B cell (primary cell): ENCODE measurements at regions not wholly inside any gene's neighbourhood (a gene's known extent, or its start where the extent isn't known, plus 50 kb on each side); places are given as distances from the start of the nearest gene placed in this dataset.

Experiments
- ATAC-seq: fragments of 200-7000 bp; cut with Tn5 transposase; one replicate; pipeline ENCODE4 v1.10.0; 2021; ENCODE audit warnings: low read depth, mild to moderate bottlenecking, moderate number of reproducible peaks, moderate library complexity
- CTCF ChIA-PET: fragments of 350-600 bp; sonication (Branson Sonifier 250); formaldehyde crosslinking; loops from one replicate; lab custom pipeline; 2021; ENCODE audit warnings: antibody characterized with exemption, inconsistent platforms; lab: Charles Lee
- POLR2A ChIA-PET: fragments of 350-600 bp; sonication (Branson Sonifier 250); formaldehyde crosslinking; loops from one replicate; lab custom pipeline; 2021; ENCODE audit warnings: antibody characterized with exemption; lab: Charles Lee
- DNase-seq: peaks from one replicate; pipeline ENCODE4 v3.0.0; 2013
- H2AFZ ChIP-seq: 2 replicates; pipeline ENCODE4 v1.6.1; 2012; ENCODE audit warnings: mild to moderate bottlenecking, low read depth, low read length; ENCODE audit not compliant: insufficient read depth, poor library complexity, severe bottlenecking
- H3K27ac ChIP-seq, 2 donors: 1 replicate in 1 of 2; 2 replicates in 1 of 2; pipeline ENCODE4 v1.5.1; 2012 to 2013; ENCODE audit warnings: low read length in 2 of 2, mild to moderate bottlenecking in 2 of 2, moderate library complexity in 1 of 2
- H3K27me3 ChIP-seq, 4 experiments: fragments of 200-600 bp in 1 of 4; sonication (generic) in 1 of 4; replicated peaks in 1 of 4; 1 replicate in 2 of 4; 2 replicates in 2 of 4; pipeline versions ENCODE4 v1.6.1 to v1.7.0; 2013 to 2016; ENCODE audit warnings: low read length in 3 of 4, mild to moderate bottlenecking in 2 of 4, mixed read lengths in 1 of 4, moderate library complexity in 1 of 4; ENCODE audit not compliant: insufficient read depth in 4 of 4, control insufficient read depth in 3 of 4; ENCODE audit errors: control extremely low read depth in 1 of 4
- H3K36me3 ChIP-seq, 2 experiments: replicated peaks in 1 of 2; 1 replicate in 1 of 2; 2 replicates in 1 of 2; pipeline versions ENCODE4 v1.6.1 to v1.7.1; 2013; ENCODE audit warnings: low read length in 1 of 2; ENCODE audit not compliant: insufficient read depth in 2 of 2, control insufficient read depth in 1 of 2; ENCODE audit errors: control extremely low read depth in 1 of 2, extremely low read depth in 1 of 2
- H3K4me1 ChIP-seq, 2 donors: fragments of 200-600 bp in 1 of 2; sonication (generic) in 1 of 2; 1 replicate in 1 of 2; 2 replicates in 1 of 2; pipeline versions ENCODE4 v1.5.1 to v1.6.1; 2013 to 2017; ENCODE audit warnings: low read length in 2 of 2; ENCODE audit not compliant: control insufficient read depth in 2 of 2, insufficient read depth in 2 of 2
- H3K4me2 ChIP-seq: replicated peaks from 2 replicates; pipeline ENCODE3; 2012; ENCODE audit warnings: mild to moderate bottlenecking, low read depth, low read length; ENCODE audit not compliant: poor library complexity, severe bottlenecking
- H3K4me3 ChIP-seq, 5 experiments: fragments of 200-600 bp in 1 of 5; sonication (generic) in 1 of 5; 1 replicate in 3 of 5; 2 replicates in 2 of 5; pipeline versions ENCODE4 v1.5.1 to v1.7.0; 2011 to 2016; ENCODE audit warnings: low read length in 4 of 5, mild to moderate bottlenecking in 4 of 5, low read depth in 2 of 5, control low read depth in 1 of 5, moderate library complexity in 1 of 5; ENCODE audit not compliant: insufficient read depth in 1 of 5; ENCODE audit errors: control extremely low read depth in 1 of 5, extremely low read depth in 1 of 5
- H3K79me2 ChIP-seq: fragments of 200-600 bp; sonication (generic); one replicate; pipeline ENCODE4 v1.6.0; 2016; ENCODE audit warnings: low read length; ENCODE audit not compliant: control insufficient read depth, insufficient read depth
- H3K9ac ChIP-seq: fragments of 200-600 bp; sonication (generic); 2 replicates; pipeline ENCODE4 v1.6.1; 2017; ENCODE audit warnings: mild to moderate bottlenecking, low read length, moderate library complexity
- H3K9me3 ChIP-seq, 3 donors: one replicate each; pipeline versions ENCODE4 v1.6.1 to v1.7.1; 2013; ENCODE audit warnings: low read length in 2 of 3; ENCODE audit not compliant: control insufficient read depth in 2 of 3, insufficient read depth in 1 of 3; ENCODE audit errors: control extremely low read depth in 1 of 3
- H4K20me1 ChIP-seq: 2 replicates; pipeline ENCODE4 v1.6.0; 2012; ENCODE audit warnings: mild to moderate bottlenecking, low read length; ENCODE audit not compliant: insufficient read depth, control insufficient read depth, poor library complexity, severe bottlenecking
- H3K27ac Mint-ChIP-seq: one replicate; pipeline ENCODE4 v1.8.0; 2021; ENCODE audit warnings: mixed read lengths
- H3K27me3 Mint-ChIP-seq: one replicate; pipeline ENCODE4 v1.8.0; 2021; ENCODE audit warnings: mixed read lengths
- H3K4me1 Mint-ChIP-seq: one replicate; pipeline ENCODE4 v1.8.0; 2021; ENCODE audit warnings: mixed read lengths
- H3K4me3 Mint-ChIP-seq: one replicate; pipeline ENCODE4 v1.8.0; 2021; ENCODE audit warnings: mixed read lengths
- H3K9me3 Mint-ChIP-seq: one replicate; pipeline ENCODE4 v1.8.0; 2022; ENCODE audit warnings: mixed read lengths; ENCODE audit not compliant: insufficient read depth
- CTCF ChIP-seq: fragments of 200-600 bp; IDR thresholded peaks from one replicate; pipeline ENCODE4 v1.8.0; 2022; ENCODE audit warnings: antibody characterized with exemption, mild to moderate bottlenecking
- EZH2 ChIP-seq: IDR thresholded peaks from 2 replicates; pipeline ENCODE4 v1.6.1; 2012; ENCODE audit warnings: borderline replicate concordance, low read depth, mild to moderate bottlenecking, moderate library complexity, low read length; ENCODE audit not compliant: insufficient read depth, poor library complexity, severe bottlenecking
- WGBS: methylation state at CpG from one replicate; pipeline ENCODE4 v1.1.5; 2013; ENCODE audit warnings: missing lambda C conversion rate; ENCODE audit not compliant: insufficient coverage; 5-methylcytosine and 5-hydroxymethylcytosine counted together
- intact Hi-C: fragments of 100-400 bp; cut with micrococcal nuclease; formaldehyde crosslinking; loops from one replicate; pipeline ENCODE4 v1.10.0; 2022

- Histone ChIP-seq H3K4me3 (no peak overlapping the region), H3K27me3 (no peaks in the 10 kb centered on the region), H3K9ac (no peak overlapping the region), H4K20me1 (no peaks in the 10 kb centered on the region), H2AFZ (no peak overlapping the region), H3K4me1 (no peaks in the 10 kb centered on the region), H3K4me2 (no peak overlapping the region), H3K36me3 (no peaks in the 10 kb centered on the region), H3K79me2 (no peaks in the 10 kb centered on the region), H3K9me3 (no peaks in the 10 kb centered on the region), H3K27ac (no peak overlapping the region)
- no peak for TF ChIP-seq CTCF
- no peak for TF ChIP-seq EZH2
- H3K27me3 Mint-ChIP-seq, result no peaks in the 10 kb centered on the region
- ATAC-seq (no peak), DNase-seq (no peak)
- CTCF ChIA-PET, result no interaction called here
- intact Hi-C loops, result no loop called here
- no peaks in the 10 kb centered on the region for H3K4me1 Mint-ChIP-seq
- no peak overlapping the region for H3K27ac Mint-ChIP-seq
- POLR2A ChIA-PET, result no interaction called here
- no peak overlapping the region for H3K4me3 Mint-ChIP-seq
- no peaks in the 10 kb centered on the region for H3K9me3 Mint-ChIP-seq
- 94% methylated on average over 2 of the region's 5 CpGs for WGBS
Measured at GRCh38 chr2:220588148-220588547, 960.7 kb downstream of the SLC4A3 start.

GRCh38 chr2:220590476-220590875 lies 963.0 kb downstream of the SLC4A3 start:
- no peak overlapping the region for H3K27ac Mint-ChIP-seq
- Histone ChIP-seq H3K9me3 (no peaks in the 10 kb centered on the region), H3K27ac (no peak overlapping the region), H3K4me3 (no peak overlapping the region), H3K79me2 (no peaks in the 10 kb centered on the region), H3K36me3 (no peaks in the 10 kb centered on the region), H3K9ac (no peak overlapping the region), H4K20me1 (no peaks in the 10 kb centered on the region), H3K27me3 (no peaks in the 10 kb centered on the region), H2AFZ (no peak overlapping the region), H3K4me2 (no peak overlapping the region), H3K4me1 (no peaks in the 10 kb centered on the region)
- no CpG with 5 or more reads among the region's 1 CpG for WGBS
- ChIA-PET CTCF (no interaction called here), POLR2A (no interaction called here)
- no peaks in the 10 kb centered on the region for H3K9me3 Mint-ChIP-seq
- intact Hi-C loops, result no loop called here
- no peak overlapping the region for H3K4me3 Mint-ChIP-seq
- DNase-seq, result no peak
- H3K4me1 Mint-ChIP-seq, result no peaks in the 10 kb centered on the region
- H3K27me3 Mint-ChIP-seq, result no peaks in the 10 kb centered on the region
- no peak for ATAC-seq
- no peak for TF ChIP-seq EZH2
